SK-N-SH (cell line): ENCODE measurements at regions not wholly inside any gene's neighbourhood (a gene's known extent, or its start where the extent isn't known, plus 50 kb on each side); places are given as distances from the start of the nearest gene placed in this dataset.

ENCODE experiments used
- CTCF ChIA-PET: fragments of 300-600, 350-600 bp; formaldehyde crosslinking; extraction: SDS; loops from one replicate; lab custom pipeline; 2021; lab: Yijun Ruan, JAX
- POLR2A ChIA-PET: fragments of 350-600 bp; sonication (Branson Sonifier 250); formaldehyde crosslinking; extraction: SDS; loops from one replicate; lab custom pipeline; 2020; ENCODE audit warnings: antibody characterized with exemption, inconsistent platforms; lab: Yijun Ruan, JAX
- DNase-seq: peaks from one replicate; pipeline ENCODE4 v3.0.0; 2012
- H2AFZ ChIP-seq: fragments of 200-600 bp; sonication (generic); 2 replicates; pipeline ENCODE4 v1.8.1; 2016; ENCODE audit warnings: antibody characterized with exemption, mild to moderate bottlenecking, low read depth
- H3F3A ChIP-seq: fragments of 200-600 bp; sonication (generic); replicated peaks from 2 replicates; pipeline ENCODE3; 2016; ENCODE audit warnings: antibody characterized with exemption, mild to moderate bottlenecking; ENCODE audit not compliant: insufficient read depth
- H3K27ac ChIP-seq, 2 experiments: fragments of 200-500 bp in 1 of 2; fragments of 200-600 bp in 1 of 2; sonication (Bioruptor generic) in 1 of 2; sonication (generic), shearing (Covaris generic) in 1 of 2; 2 replicates each; pipeline versions ENCODE4 v1.5.1 to v1.6.1; 2014 to 2016; ENCODE audit warnings: low read depth in 2 of 2, inconsistent platforms in 1 of 2, low read length in 1 of 2, mild to moderate bottlenecking in 1 of 2, mixed read lengths in 1 of 2
- H3K27me3 ChIP-seq: fragments of 200-600 bp; sonication (generic), shearing (Covaris generic); 2 replicates; pipeline ENCODE4 v1.6.1; 2016; ENCODE audit warnings: mixed run types; ENCODE audit not compliant: insufficient read depth
- H3K36me3 ChIP-seq, 2 experiments: fragments of 200-500 bp in 1 of 2; fragments of 200-600 bp in 1 of 2; sonication (Bioruptor generic) in 1 of 2; sonication (generic) in 1 of 2; replicated peaks in 1 of 2; 2 replicates each; pipeline versions ENCODE3 to v1.5.1; 2014 to 2016; ENCODE audit warnings: low read length in 1 of 2, mild to moderate bottlenecking in 1 of 2; ENCODE audit not compliant: insufficient read depth in 2 of 2, control insufficient read depth in 1 of 2
- H3K4me1 ChIP-seq, 2 experiments: fragments of 200-500 bp in 1 of 2; fragments of 200-600 bp in 1 of 2; sonication (Bioruptor generic) in 1 of 2; sonication (generic), shearing (Covaris generic) in 1 of 2; 2 replicates each; pipeline versions ENCODE4 v1.5.1 to v1.6.1; 2014 to 2016; ENCODE audit warnings: low read depth in 1 of 2, low read length in 1 of 2, mixed run types in 1 of 2; ENCODE audit not compliant: insufficient read depth in 2 of 2, control insufficient read depth in 1 of 2
- H3K4me2 ChIP-seq: fragments of 200-600 bp; sonication (generic), shearing (Covaris generic); 2 replicates; pipeline ENCODE4 v1.6.1; 2017; ENCODE audit warnings: mixed run types
- H3K4me3 ChIP-seq, 2 experiments: fragments of 200-500 bp in 1 of 2; fragments of 200-600 bp in 1 of 2; sonication (Bioruptor generic) in 1 of 2; sonication (generic), shearing (Covaris generic) in 1 of 2; 2 replicates each; pipeline versions ENCODE4 v1.5.1 to v1.8.1; 2014 to 2016; ENCODE audit warnings: low read depth in 2 of 2, inconsistent platforms in 1 of 2, low read length in 1 of 2, mild to moderate bottlenecking in 1 of 2, mixed read lengths in 1 of 2, moderate library complexity in 1 of 2
- H3K79me2 ChIP-seq: fragments of 200-600 bp; sonication (generic); 2 replicates; pipeline ENCODE4 v1.8.1; 2017; ENCODE audit warnings: mild to moderate bottlenecking; ENCODE audit not compliant: insufficient read depth
- H3K9ac ChIP-seq: fragments of 200-600 bp; sonication (generic); 2 replicates; pipeline ENCODE4 v1.6.1; 2017; ENCODE audit warnings: mixed run types
- H3K9me2 ChIP-seq: fragments of 200-600 bp; sonication (generic); 2 replicates; pipeline ENCODE4 v1.6.1; 2017; ENCODE audit warnings: mixed run types
- H3K9me3 ChIP-seq: fragments of 200-600 bp; sonication (generic); 2 replicates; pipeline ENCODE4 v1.6.1; 2017; ENCODE audit warnings: mixed run types, mild to moderate bottlenecking, moderate library complexity
- H4K20me1 ChIP-seq: fragments of 200-600 bp; sonication (generic); 2 replicates; pipeline ENCODE4 v1.6.1; 2017; ENCODE audit warnings: mild to moderate bottlenecking, mixed run types; ENCODE audit not compliant: insufficient read depth
- CTCF ChIP-seq: fragments of 200-600 bp; sonication (generic); IDR thresholded peaks from 2 replicates; pipeline ENCODE4 v1.6.1; 2017; ENCODE audit warnings: antibody characterized with exemption, mild to moderate bottlenecking, moderate library complexity
- ELF1 ChIP-seq: IDR thresholded peaks from 2 replicates; pipeline ENCODE4 v1.4.0; 2012
- FOSL2 ChIP-seq: IDR thresholded peaks from 2 replicates; pipeline ENCODE4 v1.4.0; 2012; ENCODE audit warnings: low read depth, mild to moderate bottlenecking, moderate library complexity, borderline replicate concordance
- FOXM1 ChIP-seq: IDR thresholded peaks from 2 replicates; pipeline ENCODE4 v1.4.0; 2012; ENCODE audit warnings: low read depth, mild to moderate bottlenecking
- GATA2 ChIP-seq: sonication (generic); formaldehyde crosslinking; IDR thresholded peaks from 2 replicates; pipeline ENCODE4 v1.5.0; 2020; ENCODE audit warnings: mild to moderate bottlenecking, missing genetic modification reagents
- JUND ChIP-seq: IDR thresholded peaks from 2 replicates; pipeline ENCODE4 v1.4.0; 2012
- MAX ChIP-seq: IDR thresholded peaks from 2 replicates; pipeline ENCODE4 v1.4.0; 2012; ENCODE audit warnings: low read depth
- PBX3 ChIP-seq: IDR thresholded peaks from 2 replicates; pipeline ENCODE4; 2012
- POLR2AphosphoS5 ChIP-seq: IDR thresholded peaks from 2 replicates; pipeline ENCODE4 v1.6.1; 2012; ENCODE audit warnings: low read depth, low read length
- RAD21 ChIP-seq: IDR thresholded peaks from 2 replicates; pipeline ENCODE4 v1.6.1; 2012; ENCODE audit warnings: mild to moderate bottlenecking, low read length
- RCOR1 ChIP-seq: fragments of 150-350 bp; IDR thresholded peaks from 2 replicates; pipeline ENCODE4 v1.6.1; 2017; ENCODE audit warnings: antibody characterized with exemption, low read length
- REST ChIP-seq: IDR thresholded peaks from 2 replicates; pipeline ENCODE4 v1.6.1; 2012; ENCODE audit warnings: mild to moderate bottlenecking, low read depth, low read length, moderate library complexity
- RFX5 ChIP-seq: IDR thresholded peaks from 2 replicates; pipeline ENCODE4 v1.6.1; 2012; ENCODE audit warnings: mild to moderate bottlenecking, improper control_type of control experiment, low read length
- RXRA ChIP-seq: IDR thresholded peaks from 2 replicates; pipeline ENCODE4 v1.4.0; 2012; ENCODE audit warnings: low read depth, mild to moderate bottlenecking, borderline replicate concordance
- SIN3A ChIP-seq: IDR thresholded peaks from 2 replicates; pipeline ENCODE4 v1.6.1; 2012; ENCODE audit warnings: low read depth, mild to moderate bottlenecking, low read length, moderate library complexity, borderline replicate concordance
- SMC3 ChIP-seq: IDR thresholded peaks from 2 replicates; pipeline ENCODE4 v1.6.1; 2012; ENCODE audit warnings: low read depth, low read length, improper control_type of control experiment
- TAF1 ChIP-seq: IDR thresholded peaks from 2 replicates; pipeline ENCODE4 v1.6.1; 2012; ENCODE audit warnings: low read depth, mild to moderate bottlenecking, low read length, moderate library complexity, borderline replicate concordance
- TCF12 ChIP-seq: IDR thresholded peaks from 2 replicates; pipeline ENCODE4 v1.4.0; 2012
- USF1 ChIP-seq: IDR thresholded peaks from 2 replicates; pipeline ENCODE4 v1.4.0; 2012; ENCODE audit warnings: low read depth, borderline replicate concordance
- USF2 ChIP-seq: fragments of 150-350 bp; IDR thresholded peaks from 2 replicates; pipeline ENCODE4 v1.6.1; 2017; ENCODE audit warnings: antibody characterized with exemption, low read length, low read depth, borderline replicate concordance
- YY1 ChIP-seq: IDR thresholded peaks from 2 replicates; pipeline ENCODE4 v1.4.0; 2012; ENCODE audit warnings: low read depth, mild to moderate bottlenecking
- WGBS: methylation state at CpG from one replicate; pipeline ENCODE4 v1.1.6; 2017; ENCODE audit warnings: low lambda C conversion rate; 5-methylcytosine and 5-hydroxymethylcytosine counted together

- POLR2A ChIA-PET: no interaction called here
- H3K4me1 ChIP-seq: no peaks in the 10 kb centered on the region
- CTCF ChIA-PET: interaction anchor here (2.2 kb wide), 1 partner anchor 12 kb away, joined by 4 read pairs; no protein-coding TSS in a partner anchor
Measured at GRCh38 chr2:117108741-117109267, 705.7 kb upstream of the DDX18 start.

GRCh38 chr2:117118994-117119393, 695.5 kb upstream of the DDX18 start:
- POLR2A ChIA-PET: no interaction called here
- Histone ChIP-seq H3K4me3 (no peak overlapping the region), H3K4me1 (no peaks in the 10 kb centered on the region), H3K9ac (no peak overlapping the region), H3K27ac (no peak overlapping the region), H3K9me3 (peaks cover 5% of the 10 kb centered on the region; the same call in 1 of the 2 replicates), H3K36me3 (no peaks in the 10 kb centered on the region), H3K9me2 (no peaks in the 10 kb centered on the region), H3K27me3 (no peaks in the 10 kb centered on the region), H4K20me1 (no peaks in the 10 kb centered on the region), H3K4me2 (no peak overlapping the region), H3K79me2 (no peaks in the 10 kb centered on the region), H3F3A (no peaks in the 10 kb centered on the region), H2AFZ (no peak overlapping the region)
- TF ChIP-seq RFX5 (no peak), PBX3 (no peak), SMC3 (no peak), RXRA (no peak), USF1 (no peak), ELF1 (no peak), JUND (no peak), SIN3A (no peak), TCF12 (no peak), CTCF (no peak), MAX (no peak), GATA2 (CRISPR knock-in tag) (no peak), TAF1 (no peak), FOXM1 (no peak), USF2 (no peak), FOSL2 (no peak), REST (no peak), POLR2AphosphoS5 (no peak)
- WGBS: 8% methylated on average over 1 of the region's 1 CpG
- CTCF ChIA-PET: no interaction called here
- DNase-seq: no peak

More at GRCh38 chr2:117108741-117109267, 705.7 kb upstream of the DDX18 start:
- Histone ChIP-seq H3K4me2 (no peak overlapping the region), H3K27ac (no peak overlapping the region), H3K36me3 (no peaks in the 10 kb centered on the region), H3K9me3 (no peaks in the 10 kb centered on the region; the same call in 1 of the 2 replicates), H3F3A (no peaks in the 10 kb centered on the region), H4K20me1 (no peaks in the 10 kb centered on the region), H3K9me2 (0 out of 2 replicates have a peak, but pooled peaks cover 3% of the 10 kb centered on the region), H3K79me2 (no peaks in the 10 kb centered on the region), H3K9ac (no peak overlapping the region), H2AFZ (no peak overlapping the region), H3K4me3 (no peak overlapping the region)
- no peak for DNase-seq
- WGBS: 46% methylated on average over 4 of the region's 9 CpGs
- TF ChIP-seq RAD21: no peak
- TF ChIP-seq YY1: no peak
- no peak for TF ChIP-seq RCOR1
- TF ChIP-seq, all 33 proteins: peak for 0
- no peaks in the 10 kb centered on the region for H3K27me3 ChIP-seq
